Suppressor macrophage (primary cell): ENCODE measurements at regions not wholly inside any gene's neighbourhood (a gene's known extent, or its start where the extent isn't known, plus 50 kb on each side); places are given as distances from the start of the nearest gene placed in this dataset.
"Not testable (repeated sequence)": the region's sequence is repeated elsewhere in the genome, so short reads cannot be mapped to it uniquely, and the experiment has no call there.

ENCODE experiments used
- DNase-seq, 4 experiments: peaks; one replicate each; pipeline ENCODE4 v3.0.0-alpha.2; 2020 to 2022

DNA sequence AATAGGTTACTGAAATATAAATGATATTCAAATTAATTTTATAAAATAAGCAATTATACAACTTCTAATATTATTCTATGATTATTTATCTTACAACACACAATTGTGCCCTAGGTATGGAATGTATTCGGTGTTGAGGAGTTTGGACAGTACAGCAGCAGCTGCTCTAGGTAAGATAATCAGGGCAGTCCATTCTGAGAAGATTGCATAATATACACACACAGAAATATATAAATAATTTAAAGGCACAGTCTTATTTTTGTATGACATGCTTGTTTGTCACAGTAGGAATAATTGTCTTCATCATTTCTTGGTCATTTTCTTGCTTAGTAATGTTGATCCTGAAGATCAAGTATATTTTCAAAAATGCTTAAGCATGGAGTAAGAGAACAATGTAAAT, 849.4 kb upstream of the MIR17HG start:
- no peak for DNase-seq

DNA sequence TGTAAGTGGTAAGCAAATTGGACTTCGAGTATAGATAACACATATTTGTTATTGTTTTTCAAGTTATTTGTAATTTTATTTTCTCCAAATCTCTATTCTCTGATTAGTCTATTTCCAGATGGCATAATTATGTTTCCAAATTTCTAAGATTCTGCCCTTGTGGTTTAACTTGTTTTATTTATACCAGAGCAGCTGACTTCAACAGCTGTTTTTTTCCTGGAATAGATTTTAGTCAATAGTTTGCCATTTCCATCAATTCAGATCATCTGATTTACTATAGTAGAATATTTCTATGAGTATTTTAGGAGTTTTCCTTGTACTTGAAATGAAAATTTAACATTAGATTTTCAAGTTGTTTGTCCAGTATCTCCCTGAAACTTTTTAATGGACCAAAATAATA, 848.7 kb upstream of the MIR17HG start:
- no peak for DNase-seq

DNA sequence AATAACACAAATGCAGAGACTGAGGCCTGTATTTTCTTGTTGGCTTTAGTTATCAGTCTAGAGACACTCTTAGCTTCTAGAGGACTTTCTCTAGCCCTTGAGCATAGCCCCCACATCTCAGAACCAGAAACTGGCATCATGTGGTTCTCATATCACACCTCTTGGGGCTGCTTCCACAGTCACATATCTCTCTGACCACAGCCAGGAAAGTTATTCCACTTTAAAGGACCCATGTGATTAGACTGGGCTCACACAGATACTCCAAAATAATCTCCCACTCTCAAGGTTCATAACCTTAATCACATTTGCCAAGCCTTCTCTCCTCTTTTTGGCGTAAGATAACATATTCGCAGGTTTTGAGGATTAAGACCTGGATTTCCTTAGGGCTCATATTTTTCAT, 846.9 kb upstream of the MIR17HG start:
- no peak for DNase-seq

GRCh38 chr13:90502153-90502552, 845.3 kb upstream of the MIR17HG start:
- no peak for DNase-seq

- no peak for DNase-seq
These were observed 844.7 kb upstream of the MIR17HG start for GRCh38 chr13:90502762-90503161.

- no peak for DNase-seq
These were observed 837.2 kb upstream of the MIR17HG start for GRCh38 chr13:90510319-90510718.

DNA sequence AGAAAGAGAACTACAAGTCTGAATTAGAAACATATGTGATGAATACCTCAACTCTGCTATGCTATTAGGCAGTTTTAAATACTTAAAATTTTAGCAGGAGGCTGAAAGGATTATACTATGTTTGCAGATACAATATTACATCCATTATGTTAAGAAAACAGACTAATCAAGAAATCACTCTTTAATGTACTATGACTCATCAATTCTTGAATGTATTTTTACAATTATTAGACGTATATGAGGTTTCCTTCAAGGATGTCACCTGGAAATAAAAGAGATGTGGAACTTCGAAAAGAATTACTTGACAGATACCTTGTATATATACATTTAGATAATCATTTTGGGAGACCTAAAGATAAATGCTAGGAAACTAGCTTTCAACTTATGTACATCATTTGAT, 835.6 kb upstream of the MIR17HG start:
- no peak for DNase-seq

DNA sequence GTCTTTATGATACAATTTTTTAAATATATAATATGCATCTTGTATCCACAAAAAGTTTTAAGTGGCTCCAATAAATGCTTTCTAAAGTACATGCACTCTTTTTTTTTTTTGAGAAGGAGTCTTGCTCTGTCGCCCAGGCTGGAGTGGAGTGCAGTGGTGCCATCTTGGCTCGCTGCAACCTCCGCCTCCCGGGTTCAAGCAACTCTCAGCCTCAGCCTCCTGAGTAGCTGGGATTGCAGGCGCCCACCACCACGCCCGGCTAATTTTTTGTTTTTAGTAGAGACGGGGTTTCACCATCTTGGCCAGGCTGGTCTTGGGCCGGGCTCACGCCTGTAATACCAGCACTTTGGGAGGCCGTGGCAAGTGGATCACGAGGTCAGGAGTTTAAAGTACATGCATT, 832.8 kb upstream of the MIR17HG start:
- DNase-seq, result not testable (repeated sequence)

DNA sequence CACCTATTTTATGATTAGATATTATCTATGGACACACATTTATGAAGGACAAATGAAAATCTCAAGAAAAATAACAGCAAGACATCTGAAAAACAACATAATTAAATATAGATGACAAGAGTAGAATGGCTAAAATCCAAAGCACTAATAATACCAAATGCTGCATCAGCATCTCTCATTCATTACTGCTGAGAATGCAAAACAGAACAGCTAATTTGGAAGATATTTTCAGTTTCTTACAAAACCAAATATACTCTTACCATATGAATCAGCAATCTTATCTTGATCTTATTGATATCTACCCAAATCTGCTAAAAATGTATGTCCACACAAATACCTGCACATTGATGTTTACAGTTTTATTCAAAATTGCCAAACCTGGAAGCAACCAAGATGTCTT, 829.1 kb upstream of the MIR17HG start:
- no peak for DNase-seq

- DNase-seq, result no peak
These were observed 828.3 kb upstream of the MIR17HG start for GRCh38 chr13:90519157-90519556.

DNA sequence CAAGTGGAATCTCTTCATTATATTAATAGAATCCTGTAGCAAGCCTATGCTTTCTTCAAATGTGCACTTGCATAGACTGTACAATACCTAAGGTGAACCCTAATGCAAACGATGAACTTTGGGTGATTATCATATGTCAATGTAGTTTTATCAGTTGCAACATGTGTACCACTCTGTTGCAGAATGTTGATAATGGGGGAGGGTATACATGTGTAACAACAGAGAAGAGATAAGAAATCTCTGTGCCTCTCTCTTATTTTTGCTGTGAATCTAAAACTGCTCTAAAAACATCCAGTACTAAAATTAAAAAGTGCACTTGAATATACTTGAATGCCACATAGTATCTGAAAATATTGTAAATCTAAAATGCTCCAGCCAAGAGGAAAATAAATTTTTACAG, 820.8 kb upstream of the MIR17HG start:
- no peak for DNase-seq

DNA sequence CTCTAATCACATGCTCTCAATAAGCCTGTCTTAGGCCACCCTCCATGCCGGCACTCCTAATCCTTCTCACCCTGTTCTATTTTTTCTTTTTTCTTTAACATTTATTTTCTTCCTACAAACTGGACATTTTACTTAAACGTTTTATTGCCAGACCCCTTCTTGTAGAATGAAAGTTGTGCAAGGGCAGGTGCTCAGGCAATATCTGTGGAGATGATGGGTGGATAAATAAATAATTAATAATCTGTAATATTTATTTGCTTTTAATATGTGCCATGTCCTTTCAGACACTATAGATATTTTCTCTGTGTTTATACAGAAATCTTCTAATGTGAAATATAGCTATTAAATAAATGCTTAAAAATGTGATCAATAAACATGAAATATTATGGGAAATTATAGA, 815.7 kb upstream of the MIR17HG start:
- no peak for DNase-seq

GRCh38 chr13:90532861-90533492, 814.5 kb upstream of the MIR17HG start:
- DNase-seq, result no peak

GRCh38 chr13:90533866-90534265, 813.6 kb upstream of the MIR17HG start:
- no peak for DNase-seq

- DNase-seq, result no peak
These were observed 812.7 kb upstream of the MIR17HG start for GRCh38 chr13:90534617-90535370.

GRCh38 chr13:90535421-90535820, 812.1 kb upstream of the MIR17HG start:
- DNase-seq, result no peak

DNA sequence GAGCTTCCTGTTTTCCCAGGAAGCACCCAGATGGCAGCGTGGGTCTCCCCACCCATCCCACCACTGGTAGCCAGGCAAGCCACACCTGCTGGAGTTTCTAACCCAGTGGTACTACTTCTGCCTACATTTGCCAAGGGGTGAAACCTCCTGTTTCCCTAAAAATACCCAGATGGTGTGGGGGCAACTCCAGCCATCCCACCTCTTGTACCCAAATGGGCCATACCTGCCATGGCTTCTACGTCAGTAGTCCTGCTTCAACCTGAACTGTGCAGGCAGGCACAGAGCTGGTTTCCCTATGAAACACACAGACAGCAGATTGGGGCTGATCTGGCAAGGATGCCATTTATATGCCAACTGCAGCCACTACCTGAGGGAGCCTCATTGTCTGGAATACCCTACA, 809.4 kb upstream of the MIR17HG start:
- DNase-seq, result no peak

GRCh38 chr13:90541346-90541745, 806.1 kb upstream of the MIR17HG start:
- DNase-seq, result no peak

GRCh38 chr13:90542959-90543505, 804.5 kb upstream of the MIR17HG start:
- no peak for DNase-seq

DNA sequence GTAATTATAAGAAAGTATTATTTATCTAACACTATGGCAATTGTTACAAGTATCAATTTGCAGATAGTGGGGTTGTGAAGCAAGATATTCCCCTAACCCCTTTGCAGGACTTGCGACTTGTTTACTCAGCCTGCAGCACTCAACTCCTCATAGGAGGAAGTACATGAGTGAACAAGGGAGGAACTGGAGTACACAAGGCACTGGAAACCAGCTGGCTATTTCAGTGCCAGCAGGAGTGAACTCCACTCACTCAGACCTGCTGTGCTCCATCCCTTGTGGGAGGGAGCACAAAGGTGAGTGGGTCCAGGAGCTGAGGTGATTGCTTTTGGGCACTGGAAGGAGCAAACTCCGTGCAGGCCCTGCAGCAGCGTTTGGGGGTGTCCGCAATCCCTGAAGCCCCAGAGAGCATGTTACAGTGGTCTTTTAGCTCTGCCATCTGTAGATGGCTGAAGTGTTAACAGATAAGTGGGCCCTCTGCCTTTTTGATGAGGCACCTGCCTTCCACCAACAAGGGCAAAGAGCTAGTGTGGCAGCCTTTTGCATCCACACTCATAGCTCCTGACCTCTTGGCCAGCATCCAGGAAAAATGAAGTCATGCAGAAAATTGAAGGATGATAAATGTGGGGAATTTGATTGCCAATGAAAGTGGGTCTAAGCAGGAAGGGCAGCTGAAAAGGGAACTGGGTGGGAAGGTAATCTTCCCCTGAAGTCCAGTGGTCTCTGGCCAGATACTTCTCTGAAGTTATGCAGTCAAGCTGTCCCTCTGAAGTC, 802.2 kb upstream of the MIR17HG start:
- DNase-seq, result no peak

DNA sequence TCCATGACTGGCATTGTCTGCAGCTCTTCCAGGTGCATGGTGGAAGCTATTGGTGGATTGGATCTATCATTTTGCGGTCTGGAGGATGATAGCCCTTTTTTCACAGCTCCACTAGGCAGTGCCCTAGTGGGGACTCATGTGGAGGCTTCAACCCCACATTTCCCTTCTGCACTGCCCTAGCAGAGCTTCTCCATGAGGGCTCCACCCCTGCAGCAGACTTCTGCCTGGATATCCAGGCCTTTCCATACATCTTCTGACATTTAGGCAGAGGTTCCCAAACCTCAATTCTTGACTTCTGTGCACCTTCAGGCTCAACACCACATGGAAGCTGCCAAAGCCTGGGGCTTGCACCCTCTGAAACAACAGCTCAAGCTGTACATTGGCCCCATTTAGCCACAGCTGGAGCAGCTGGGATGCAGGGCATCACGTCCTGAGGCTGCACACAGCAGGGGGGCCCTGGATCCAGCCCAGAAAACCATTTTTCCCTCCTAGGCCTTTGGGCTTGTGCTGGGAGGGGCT, 800.2 kb upstream of the MIR17HG start:
- DNase-seq, result no peak

- no peak for DNase-seq
These were observed 796.2 kb upstream of the MIR17HG start for GRCh38 chr13:90551253-90551652.

DNA sequence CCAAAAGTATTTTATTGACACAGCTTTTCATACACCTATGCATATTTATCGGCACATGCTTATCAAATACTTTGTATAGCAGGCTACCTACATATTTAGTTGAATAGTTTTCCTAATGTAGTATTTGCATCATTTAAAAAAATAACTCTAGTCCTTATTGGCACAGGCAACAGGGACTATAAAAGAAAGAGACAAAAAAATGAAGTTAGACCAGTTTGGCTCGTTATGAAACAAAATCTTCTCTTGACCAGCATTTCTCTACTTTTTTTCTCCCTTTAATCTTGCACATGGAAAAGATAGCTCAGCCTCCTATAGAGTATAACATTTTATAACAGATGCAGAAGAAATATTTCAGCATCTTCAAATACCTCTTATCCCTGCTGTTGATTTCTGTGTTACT, 794.8 kb upstream of the MIR17HG start:
- DNase-seq, result no peak
